Astrocyte (in vitro differentiated cells and primary cell): ENCODE measurements at regions not wholly inside any gene's neighbourhood (a gene's known extent, or its start where the extent isn't known, plus 50 kb on each side); places are given as distances from the start of the nearest gene placed in this dataset.

ENCODE experiments used
- CTCF ChIP-seq: IDR thresholded peaks from 2 replicates; pipeline ENCODE4 v1.5.1; 2011; ENCODE audit warnings: low read depth, mild to moderate bottlenecking, inconsistent platforms, low read length, moderate library complexity; ENCODE audit not compliant: insufficient read depth
- EZH2 ChIP-seq: IDR thresholded peaks from 2 replicates; pipeline ENCODE4 v1.6.1; 2012; ENCODE audit warnings: mild to moderate bottlenecking, low read length, inconsistent platforms; ENCODE audit not compliant: insufficient read depth

GRCh38 chr13:78022164-78022877 is 103.7 kb upstream of the EDNRB start:
- TF ChIP-seq CTCF (no peak), EZH2 (no peak)
